HEK293 (cell line): ENCODE measurements at regions not wholly inside any gene's neighbourhood (a gene's known extent, or its start where the extent isn't known, plus 50 kb on each side); places are given as distances from the start of the nearest gene placed in this dataset.

Experiments used
- CTCF ChIP-seq: fragments of 450-650 bp; formaldehyde crosslinking; IDR thresholded peaks from 2 replicates; pipeline ENCODE4 v1.5.1; 2016; ENCODE audit warnings: missing biosample characterization, missing genetic modification characterization
- GLI4 ChIP-seq: fragments of 450-650 bp; formaldehyde crosslinking; IDR thresholded peaks from 2 replicates; pipeline ENCODE4 v1.5.1; 2016; ENCODE audit warnings: missing biosample characterization, missing genetic modification characterization
- KLF9 ChIP-seq: fragments of 450-650 bp; formaldehyde crosslinking; IDR thresholded peaks from 2 replicates; pipeline ENCODE4 v1.5.1; 2016; ENCODE audit warnings: missing biosample characterization, missing genetic modification characterization, low read depth
- REST ChIP-seq: fragments of 450-650 bp; formaldehyde crosslinking; IDR thresholded peaks from 2 replicates; pipeline ENCODE4 v1.5.1; 2016; ENCODE audit warnings: missing biosample characterization, missing genetic modification characterization
- SALL2 ChIP-seq: fragments of 450-650 bp; formaldehyde crosslinking; IDR thresholded peaks from 2 replicates; pipeline ENCODE4 v1.5.0; 2017; ENCODE audit warnings: missing biosample characterization, mild to moderate bottlenecking, missing genetic modification characterization, borderline replicate concordance
- ZNF10 ChIP-seq: fragments of 450-650 bp; formaldehyde crosslinking; IDR thresholded peaks from 2 replicates; pipeline ENCODE4 v1.5.1; 2017; ENCODE audit warnings: missing biosample characterization, missing genetic modification characterization
- ZNF23 ChIP-seq: fragments of 450-650 bp; formaldehyde crosslinking; IDR thresholded peaks from 2 replicates; pipeline ENCODE4 v1.5.1; 2016; ENCODE audit warnings: missing biosample characterization, missing genetic modification characterization, borderline replicate concordance
- ZNF610 ChIP-seq: fragments of 450-650 bp; formaldehyde crosslinking; IDR thresholded peaks from 2 replicates; pipeline ENCODE4 v1.5.1; 2016; ENCODE audit warnings: missing biosample characterization, missing genetic modification characterization, borderline replicate concordance
- ZNF629 ChIP-seq: fragments of 450-650 bp; formaldehyde crosslinking; IDR thresholded peaks from 2 replicates; pipeline ENCODE4 v1.5.1; 2017; ENCODE audit warnings: missing biosample characterization, missing genetic modification characterization
- ZNF639 ChIP-seq: fragments of 450-650 bp; formaldehyde crosslinking; IDR thresholded peaks from 2 replicates; pipeline ENCODE4 v1.5.1; 2016; ENCODE audit warnings: missing biosample characterization, missing genetic modification characterization
- ZNF660 ChIP-seq: fragments of 450-650 bp; IDR thresholded peaks from 2 replicates; pipeline ENCODE4 v1.5.1; 2018; ENCODE audit warnings: missing biosample characterization, mild to moderate bottlenecking, missing genetic modification characterization
- ZNF785 ChIP-seq: fragments of 450-650 bp; formaldehyde crosslinking; IDR thresholded peaks from 2 replicates; pipeline ENCODE4 v1.5.1; 2016; ENCODE audit warnings: missing biosample characterization, missing genetic modification characterization
- TF ChIP-seq, protein P1 (sequence below): fragments of 450-650 bp; formaldehyde crosslinking; IDR thresholded peaks from 2 replicates; pipeline ENCODE4 v1.5.1; 2016; ENCODE audit warnings: missing biosample characterization, missing genetic modification characterization

DNA sequence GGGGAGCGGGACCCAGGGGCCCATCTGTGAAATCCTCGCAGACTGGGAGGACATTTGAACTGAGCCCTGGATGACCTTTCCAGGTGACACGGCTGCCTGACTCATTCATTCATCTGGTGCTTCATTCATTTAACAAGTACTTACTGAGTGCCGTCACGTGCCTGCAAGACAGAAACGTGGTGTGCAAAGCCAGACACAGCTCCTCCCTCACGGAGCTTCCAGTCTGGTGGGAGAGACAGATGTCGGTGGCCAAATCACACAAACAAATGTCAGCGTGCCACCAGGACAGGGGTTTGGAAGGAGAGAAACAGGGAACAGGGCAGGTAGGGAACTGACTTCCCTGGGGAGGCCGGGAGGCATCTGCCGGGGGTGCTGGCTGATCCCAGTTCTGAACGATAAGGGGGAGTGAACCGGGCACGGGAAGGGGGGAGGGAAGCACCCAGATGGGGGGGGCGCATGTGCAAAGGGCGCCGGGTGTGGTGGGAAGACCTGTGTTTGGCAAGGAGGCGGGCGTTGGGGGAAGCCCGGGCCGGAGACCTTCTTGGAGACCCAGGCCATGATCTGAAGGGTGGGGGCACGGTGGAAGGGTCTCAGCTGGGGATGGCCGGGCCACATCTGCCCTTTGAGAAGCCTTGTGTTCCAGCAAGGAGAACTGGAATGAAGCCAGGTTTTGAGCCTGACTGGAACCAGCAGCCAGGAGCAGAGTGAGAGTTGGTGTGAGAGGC, 93.6 kb upstream of the CIBAR2 start:
- TF ChIP-seq KLF9 (tag by site-specific recombination) (no peak), CTCF (tag by site-specific recombination) (no peak), REST (tag by site-specific recombination) (no peak), ZNF23 (tag by site-specific recombination) (no peak), ZNF10 (tag by site-specific recombination) (no peak), GLI4 (tag by site-specific recombination) (no peak), ZNF629 (no peak), ZNF660 (no peak), SALL2 (tag by site-specific recombination) (no peak), ZNF785 (tag by site-specific recombination) (no peak), ZNF639 (no peak), ZNF610 (no peak)
- TF ChIP-seq, protein P1, sequence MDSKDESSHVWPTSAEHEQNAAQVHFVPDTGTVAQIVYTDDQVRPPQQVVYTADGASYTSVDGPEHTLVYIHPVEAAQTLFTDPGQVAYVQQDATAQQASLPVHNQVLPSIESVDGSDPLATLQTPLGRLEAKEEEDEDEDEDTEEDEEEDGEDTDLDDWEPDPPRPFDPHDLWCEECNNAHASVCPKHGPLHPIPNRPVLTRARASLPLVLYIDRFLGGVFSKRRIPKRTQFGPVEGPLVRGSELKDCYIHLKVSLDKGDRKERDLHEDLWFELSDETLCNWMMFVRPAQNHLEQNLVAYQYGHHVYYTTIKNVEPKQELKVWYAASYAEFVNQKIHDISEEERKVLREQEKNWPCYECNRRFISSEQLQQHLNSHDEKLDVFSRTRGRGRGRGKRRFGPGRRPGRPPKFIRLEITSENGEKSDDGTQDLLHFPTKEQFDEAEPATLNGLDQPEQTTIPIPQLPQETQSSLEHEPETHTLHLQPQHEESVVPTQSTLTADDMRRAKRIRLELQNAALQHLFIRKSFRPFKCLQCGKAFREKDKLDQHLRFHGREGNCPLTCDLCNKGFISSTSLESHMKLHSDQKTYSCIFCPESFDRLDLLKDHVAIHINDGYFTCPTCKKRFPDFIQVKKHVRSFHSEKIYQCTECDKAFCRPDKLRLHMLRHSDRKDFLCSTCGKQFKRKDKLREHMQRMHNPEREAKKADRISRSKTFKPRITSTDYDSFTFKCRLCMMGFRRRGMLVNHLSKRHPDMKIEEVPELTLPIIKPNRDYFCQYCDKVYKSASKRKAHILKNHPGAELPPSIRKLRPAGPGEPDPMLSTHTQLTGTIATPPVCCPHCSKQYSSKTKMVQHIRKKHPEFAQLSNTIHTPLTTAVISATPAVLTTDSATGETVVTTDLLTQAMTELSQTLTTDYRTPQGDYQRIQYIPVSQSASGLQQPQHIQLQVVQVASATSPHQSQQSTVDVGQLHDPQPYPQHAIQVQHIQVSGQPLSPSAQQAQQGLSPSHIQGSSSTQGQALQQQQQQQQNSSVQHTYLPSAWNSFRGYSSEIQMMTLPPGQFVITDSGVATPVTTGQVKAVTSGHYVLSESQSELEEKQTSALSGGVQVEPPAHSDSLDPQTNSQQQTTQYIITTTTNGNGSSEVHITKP (tag by site-specific recombination), result no peak
